ENCODE measurements at regions not wholly inside any gene's neighbourhood (a gene's known extent, or its start where the extent isn't known, plus 50 kb on each side); places are given as distances from the start of the nearest gene placed in this dataset.

- no peak for TF ChIP-seq FOXA1 (IDR thresholded peaks at IDR 0.05)
- no peak for TF ChIP-seq CTCF (IDR thresholded peaks at IDR 0.05; ENCODE audit: low read depth, low read length, missing input control)
- TF ChIP-seq MAX (IDR thresholded peaks at IDR 0.05): no peak
- TF ChIP-seq SP1 (IDR thresholded peaks at IDR 0.05): no peak
- TF ChIP-seq ATF3 (IDR thresholded peaks at IDR 0.05): no peak
- no peak for TF ChIP-seq TAF1 (conservative IDR thresholded peaks at IDR 0.05)
Measured at GRCh38 chr12:19003987-19004619, 125.4 kb upstream of the PLEKHA5 start.

All from liver (tissue), 3 donors.